HK-2 (cell line): ENCODE measurements at regions not wholly inside any gene's neighbourhood (a gene's known extent, or its start where the extent isn't known, plus 50 kb on each side); places are given as distances from the start of the nearest gene placed in this dataset.

Source experiments
- DNase-seq: peaks from one replicate; pipeline ENCODE4 v3.0.0-alpha.2; 2018; ENCODE audit not compliant: unreplicated experiment

- DNase-seq = no peak
These were observed 1169.3 kb upstream of the DDX18 start for GRCh38 chr2:116645155-116645554.

- DNase-seq = no peak
These were observed 1145.8 kb upstream of the DDX18 start for GRCh38 chr2:116668691-116669090.

- DNase-seq = no peak
These were observed 1144.7 kb upstream of the DDX18 start for GRCh38 chr2:116669782-116670181.

- no peak for DNase-seq
These were observed 1140.3 kb upstream of the DDX18 start for GRCh38 chr2:116674188-116674587.

- no peak for DNase-seq
These were observed 1137.7 kb upstream of the DDX18 start for GRCh38 chr2:116676776-116677175.

GRCh38 chr2:116680256-116680936, 1134.1 kb upstream of the DDX18 start:
- no peak for DNase-seq

- no peak for DNase-seq
These were observed 1127.1 kb upstream of the DDX18 start for GRCh38 chr2:116687371-116687770.

GRCh38 chr2:116692988-116693387, 1121.5 kb upstream of the DDX18 start:
- DNase-seq = no peak

- DNase-seq = no peak
These were observed 1118.3 kb upstream of the DDX18 start for GRCh38 chr2:116696223-116696622.

- no peak for DNase-seq
These were observed 1117.6 kb upstream of the DDX18 start for GRCh38 chr2:116696903-116697302.

- no peak for DNase-seq
These were observed 1108.1 kb upstream of the DDX18 start for GRCh38 chr2:116706396-116706795.

GRCh38 chr2:116716038-116716437, 1098.5 kb upstream of the DDX18 start:
- DNase-seq = no peak

GRCh38 chr2:116716444-116716843, 1098.0 kb upstream of the DDX18 start:
- no peak for DNase-seq

- no peak for DNase-seq
These were observed 1096.7 kb upstream of the DDX18 start for GRCh38 chr2:116717832-116718231.

- DNase-seq = no peak
These were observed 1096.0 kb upstream of the DDX18 start for GRCh38 chr2:116718451-116718850.

GRCh38 chr2:116719836-116720235, 1094.7 kb upstream of the DDX18 start:
- peak; percentile 10 for DNase-seq

GRCh38 chr2:116724550-116724949, 1089.9 kb upstream of the DDX18 start:
- no peak for DNase-seq

GRCh38 chr2:116732322-116732721, 1082.2 kb upstream of the DDX18 start:
- no peak for DNase-seq

- no peak for DNase-seq
These were observed 1080.8 kb upstream of the DDX18 start for GRCh38 chr2:116733699-116734098.

- DNase-seq = no peak
These were observed 1076.5 kb upstream of the DDX18 start for GRCh38 chr2:116737951-116738350.

GRCh38 chr2:116747103-116747502, 1067.4 kb upstream of the DDX18 start:
- DNase-seq = no peak

GRCh38 chr2:116749994-116750393, 1064.5 kb upstream of the DDX18 start:
- DNase-seq = no peak

GRCh38 chr2:116754381-116755101, 1060.0 kb upstream of the DDX18 start:
- DNase-seq = no peak

- DNase-seq = no peak
These were observed 1052.6 kb upstream of the DDX18 start for GRCh38 chr2:116761864-116762263.
